Fibroblast of the aortic adventitia (primary cell): ENCODE measurements at regions not wholly inside any gene's neighbourhood (a gene's known extent, or its start where the extent isn't known, plus 50 kb on each side); places are given as distances from the start of the nearest gene placed in this dataset.
"Not testable (repeated sequence)": the region's sequence is repeated elsewhere in the genome, so short reads cannot be mapped to it uniquely, and the experiment has no call there.

Source experiments
- DNase-seq: peaks from one replicate; pipeline ENCODE4 v3.0.0-alpha.2; 2010; ENCODE audit warnings: low read depth
- H3K4me3 ChIP-seq: 2 replicates; pipeline ENCODE4 v1.5.1; 2011; ENCODE audit warnings: low read depth, mild to moderate bottlenecking, control low read depth, low read length, moderate library complexity
- TF ChIP-seq, protein P1 (sequence below): IDR thresholded peaks from 2 replicates; pipeline ENCODE4 v1.5.1; 2011; ENCODE audit warnings: mild to moderate bottlenecking, low read length, control low read depth, inconsistent platforms; ENCODE audit not compliant: insufficient read depth

DNA sequence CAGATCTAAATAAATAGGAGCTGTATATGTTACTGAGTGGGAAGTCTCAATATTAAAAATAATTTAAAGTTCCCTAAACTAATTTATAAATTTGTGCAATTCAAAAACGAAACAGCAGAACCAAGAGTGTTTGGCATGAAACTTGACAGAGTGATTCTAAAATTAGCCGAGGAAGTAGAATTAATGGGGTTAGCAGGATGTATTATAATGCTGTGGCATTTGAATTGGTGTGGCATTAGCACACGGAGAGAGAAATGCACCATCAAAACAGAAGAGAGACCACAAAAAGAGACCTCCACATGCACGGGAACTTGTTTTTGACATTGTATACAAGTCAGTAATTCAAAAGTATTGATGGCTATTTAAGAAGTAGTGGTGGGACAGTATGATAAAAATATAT lies 366.0 kb upstream of the RGS6 start:
- TF ChIP-seq, protein P1, sequence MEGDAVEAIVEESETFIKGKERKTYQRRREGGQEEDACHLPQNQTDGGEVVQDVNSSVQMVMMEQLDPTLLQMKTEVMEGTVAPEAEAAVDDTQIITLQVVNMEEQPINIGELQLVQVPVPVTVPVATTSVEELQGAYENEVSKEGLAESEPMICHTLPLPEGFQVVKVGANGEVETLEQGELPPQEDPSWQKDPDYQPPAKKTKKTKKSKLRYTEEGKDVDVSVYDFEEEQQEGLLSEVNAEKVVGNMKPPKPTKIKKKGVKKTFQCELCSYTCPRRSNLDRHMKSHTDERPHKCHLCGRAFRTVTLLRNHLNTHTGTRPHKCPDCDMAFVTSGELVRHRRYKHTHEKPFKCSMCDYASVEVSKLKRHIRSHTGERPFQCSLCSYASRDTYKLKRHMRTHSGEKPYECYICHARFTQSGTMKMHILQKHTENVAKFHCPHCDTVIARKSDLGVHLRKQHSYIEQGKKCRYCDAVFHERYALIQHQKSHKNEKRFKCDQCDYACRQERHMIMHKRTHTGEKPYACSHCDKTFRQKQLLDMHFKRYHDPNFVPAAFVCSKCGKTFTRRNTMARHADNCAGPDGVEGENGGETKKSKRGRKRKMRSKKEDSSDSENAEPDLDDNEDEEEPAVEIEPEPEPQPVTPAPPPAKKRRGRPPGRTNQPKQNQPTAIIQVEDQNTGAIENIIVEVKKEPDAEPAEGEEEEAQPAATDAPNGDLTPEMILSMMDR, result no peak
- no peak for DNase-seq
- no peak overlapping the region for H3K4me3 ChIP-seq

DNA sequence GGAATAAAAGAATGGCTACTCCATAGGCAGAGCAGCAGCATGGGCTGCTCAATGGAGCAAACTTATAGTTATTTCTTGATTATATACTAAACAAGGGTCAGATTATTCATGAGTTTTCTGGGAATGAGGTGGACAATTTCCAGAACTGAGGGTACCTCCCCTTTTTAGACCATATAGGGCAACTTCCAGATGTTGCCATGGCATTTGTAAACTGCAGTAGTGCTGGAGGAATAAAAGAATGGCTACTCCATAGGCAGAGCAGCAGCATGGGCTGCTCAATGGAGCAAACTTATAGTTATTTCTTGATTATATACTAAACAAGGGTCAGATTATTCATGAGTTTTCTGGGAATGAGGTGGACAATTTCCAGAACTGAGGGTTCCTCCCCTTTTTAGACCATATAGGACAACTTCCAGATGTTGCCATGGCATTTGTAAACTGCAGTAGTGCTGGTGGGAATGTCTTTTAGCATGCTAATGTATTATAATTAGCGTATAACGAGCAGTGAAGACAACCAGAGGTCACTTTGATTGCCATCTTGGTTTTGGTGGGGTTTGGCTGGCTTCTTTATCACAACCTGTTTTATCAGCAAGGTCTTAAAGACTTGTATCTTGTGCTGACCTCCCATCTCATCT lies 364.6 kb upstream of the RGS6 start:
- not testable (repeated sequence) for H3K4me3 ChIP-seq, DNase-seq

DNA sequence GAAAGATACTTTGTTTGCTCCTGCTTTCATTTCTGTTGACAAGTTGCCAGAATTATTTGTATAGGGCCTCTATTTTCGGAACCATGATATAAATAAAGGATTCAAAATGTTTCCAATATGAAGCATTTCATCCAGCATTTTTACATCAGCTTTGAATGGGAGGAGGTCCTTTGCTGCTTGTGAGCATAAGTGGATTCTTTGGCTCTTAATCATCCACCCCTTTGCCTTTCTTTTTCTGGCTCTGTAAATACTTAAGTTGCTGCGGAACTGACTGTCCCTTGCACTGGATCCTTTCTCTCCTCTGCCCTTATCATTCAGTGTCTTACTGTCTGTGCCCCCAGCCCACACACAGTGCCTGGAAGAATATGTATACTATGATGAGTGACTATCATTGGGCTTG lies 357.3 kb upstream of the RGS6 start:
- H3K4me3 ChIP-seq, result no peak overlapping the region

DNA sequence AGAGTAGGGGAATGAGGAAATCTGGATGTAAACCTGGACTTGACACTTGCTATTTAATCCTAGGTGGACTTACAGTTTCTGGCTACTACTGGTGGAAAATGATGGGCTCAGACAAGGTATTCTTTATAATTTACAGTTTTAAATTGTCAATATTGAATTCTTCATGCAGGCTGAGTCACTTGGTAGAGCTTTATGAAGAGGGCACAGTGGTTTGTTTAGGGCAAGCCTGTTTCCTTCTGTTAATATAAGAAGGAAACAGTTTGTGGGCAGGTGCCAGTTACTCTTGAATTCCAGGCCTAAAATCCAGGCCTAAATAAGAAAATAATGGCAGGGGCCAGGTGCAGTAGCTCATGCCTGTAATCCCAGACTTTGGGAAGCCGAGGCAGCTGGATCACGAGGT lies 355.8 kb upstream of the RGS6 start:
- TF ChIP-seq, protein P1, result no peak
- DNase-seq, result no peak
- no peak overlapping the region for H3K4me3 ChIP-seq

More for the DNA sequence above, 357.3 kb upstream of the RGS6 start:
- DNase-seq, result peak; percentile 92
- TF ChIP-seq, protein P1, result no peak

DNA sequence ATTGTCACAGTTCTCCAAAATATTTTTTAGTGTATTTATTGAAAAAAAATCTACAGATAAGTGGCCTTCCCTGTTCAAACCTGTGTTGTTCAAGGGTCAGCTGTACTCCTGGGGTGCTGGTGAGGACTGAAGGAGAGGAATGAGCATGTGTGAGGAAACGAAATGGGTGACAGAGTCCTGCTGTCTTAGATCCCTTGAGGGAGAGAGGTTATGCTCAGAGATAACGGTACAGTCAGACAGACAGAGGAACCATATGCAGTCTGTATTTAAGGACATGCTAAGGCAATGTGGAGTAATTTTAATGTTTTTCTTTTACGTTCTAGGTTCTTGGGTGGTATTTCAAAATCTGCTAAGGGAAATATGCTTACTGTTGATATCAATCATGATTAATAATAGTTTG lies 352.9 kb upstream of the RGS6 start:
- TF ChIP-seq, protein P1, result no peak
- H3K4me3 ChIP-seq, result no peak overlapping the region
- DNase-seq, result no peak

- no peak overlapping the region for H3K4me3 ChIP-seq
- DNase-seq, result peak; percentile 74
- TF ChIP-seq, protein P1, result no peak
Measured at GRCh38 chr14:71582705-71583104, 349.5 kb upstream of the RGS6 start.

- TF ChIP-seq, protein P1, result no peak
- H3K4me3 ChIP-seq, result no peak overlapping the region
Measured at GRCh38 chr14:71583194-71583593, 349.0 kb upstream of the RGS6 start.

More at GRCh38 chr14:71583194-71583593, 349.0 kb upstream of the RGS6 start:
- DNase-seq, result peak; percentile 29
